ENCODE measurements at regions not wholly inside any gene's neighbourhood (a gene's known extent, or its start where the extent isn't known, plus 50 kb on each side); places are given as distances from the start of the nearest gene placed in this dataset.

GRCh38 chr5:26553079-26553478, 485.3 kb downstream of the CDH9 start:
- no peaks in the 10 kb centered on the region for H3K36me3 Mint-ChIP-seq (ENCODE audit: low read depth)
- H3K4me3 Mint-ChIP-seq (ENCODE audit: unreplicated experiment): no peak overlapping the region

GRCh38 chr5:26543987-26544386, 494.4 kb downstream of the CDH9 start:
- Mint-ChIP-seq H3K36me3 (ENCODE audit: low read depth) (no peaks in the 10 kb centered on the region), H3K9me3 (ENCODE audit: low read depth) (peaks cover 19% of the 10 kb centered on the region), H3K27ac (ENCODE audit: unreplicated experiment) (no peak overlapping the region), H3K27me3 (ENCODE audit: low read depth) (no peaks in the 10 kb centered on the region), H3K4me3 (ENCODE audit: unreplicated experiment) (no peak overlapping the region), H3K4me1 (ENCODE audit: low read depth) (no peaks in the 10 kb centered on the region)
- DNase-seq (ENCODE audit: low spot score): no peak
- no peak for TF ChIP-seq CTCF (IDR thresholded peaks at IDR 0.05)

More at GRCh38 chr5:26553079-26553478, 485.3 kb downstream of the CDH9 start:
- no peak for TF ChIP-seq CTCF (IDR thresholded peaks at IDR 0.05)
- DNase-seq (ENCODE audit: low spot score): no peak
- H3K27me3 Mint-ChIP-seq (ENCODE audit: low read depth): no peaks in the 10 kb centered on the region
- H3K27ac Mint-ChIP-seq (ENCODE audit: unreplicated experiment): no peak overlapping the region
- no peaks in the 10 kb centered on the region for H3K4me1 Mint-ChIP-seq (ENCODE audit: low read depth)
- no peaks in the 10 kb centered on the region for H3K9me3 Mint-ChIP-seq (ENCODE audit: low read depth)

- no peak overlapping the region for H3K4me3 Mint-ChIP-seq (ENCODE audit: unreplicated experiment)
- no peak for DNase-seq (ENCODE audit: low spot score)
- TF ChIP-seq CTCF (IDR thresholded peaks at IDR 0.05): no peak
- H3K27ac Mint-ChIP-seq (ENCODE audit: unreplicated experiment): no peak overlapping the region
- H3K9me3 Mint-ChIP-seq (ENCODE audit: low read depth): peaks cover 6% of the 10 kb centered on the region
- H3K4me1 Mint-ChIP-seq (ENCODE audit: low read depth): no peaks in the 10 kb centered on the region
- no peaks in the 10 kb centered on the region for H3K36me3 Mint-ChIP-seq (ENCODE audit: low read depth)
- H3K27me3 Mint-ChIP-seq (ENCODE audit: low read depth): no peaks in the 10 kb centered on the region
Observed at GRCh38 chr5:26538226-26538625, 500.2 kb downstream of the CDH9 start.

DNA sequence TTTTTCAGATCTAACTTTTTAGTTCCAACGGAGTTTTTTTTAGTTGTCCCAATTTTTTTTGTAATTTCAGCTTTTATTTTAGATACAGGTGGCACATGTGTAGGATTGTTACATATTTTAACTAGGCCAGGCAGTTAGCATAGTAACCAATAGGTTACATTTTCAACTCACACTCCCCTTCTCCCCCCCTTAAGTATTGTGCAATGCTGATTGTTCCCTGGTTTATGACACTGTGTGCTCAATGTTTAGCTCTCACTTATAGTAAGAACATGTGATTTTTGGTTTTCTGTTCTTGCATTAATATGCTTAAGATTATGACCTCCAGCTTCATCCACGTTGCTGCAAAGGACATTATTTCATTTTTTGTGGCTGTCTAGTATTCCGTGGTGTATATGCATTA, 503.2 kb downstream of the CDH9 start:
- H3K27me3 Mint-ChIP-seq (ENCODE audit: low read depth): no peaks in the 10 kb centered on the region

DNA sequence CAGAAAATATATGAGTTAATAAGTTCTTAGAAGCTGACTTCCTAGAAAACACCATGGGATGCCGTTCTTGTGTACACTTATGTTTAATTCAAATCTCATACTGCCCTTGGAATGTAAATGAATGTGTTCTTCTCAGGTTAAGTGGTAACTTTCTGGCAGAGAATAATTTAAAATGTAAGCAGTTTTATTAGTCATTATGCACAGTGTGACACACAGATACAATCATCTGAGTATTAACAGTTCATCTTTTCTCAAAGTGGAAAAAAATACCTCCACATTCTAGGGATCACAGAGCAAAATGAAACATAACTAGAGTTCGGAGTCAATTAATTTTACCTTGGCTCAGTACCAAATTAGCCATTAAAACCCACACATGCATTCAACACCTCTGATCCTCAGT, 508.1 kb downstream of the CDH9 start:
- TF ChIP-seq CTCF (IDR thresholded peaks at IDR 0.05): no peak
- Mint-ChIP-seq H3K4me3 (ENCODE audit: unreplicated experiment) (no peak overlapping the region), H3K36me3 (ENCODE audit: low read depth) (no peaks in the 10 kb centered on the region), H3K27me3 (ENCODE audit: low read depth) (no peaks in the 10 kb centered on the region), H3K27ac (ENCODE audit: unreplicated experiment) (no peak overlapping the region), H3K9me3 (ENCODE audit: low read depth) (peaks cover 3% of the 10 kb centered on the region), H3K4me1 (ENCODE audit: low read depth) (no peaks in the 10 kb centered on the region)
- no peak for DNase-seq (ENCODE audit: low spot score)

More for the DNA sequence above, 503.2 kb downstream of the CDH9 start:
- no peak for DNase-seq (ENCODE audit: low spot score)
- no peaks in the 10 kb centered on the region for H3K4me1 Mint-ChIP-seq (ENCODE audit: low read depth)
- H3K27ac Mint-ChIP-seq (ENCODE audit: unreplicated experiment): no peak overlapping the region
- H3K9me3 Mint-ChIP-seq (ENCODE audit: low read depth): peaks cover 2% of the 10 kb centered on the region
- no peaks in the 10 kb centered on the region for H3K36me3 Mint-ChIP-seq (ENCODE audit: low read depth)
- no peak for TF ChIP-seq CTCF (IDR thresholded peaks at IDR 0.05)
- no peak overlapping the region for H3K4me3 Mint-ChIP-seq (ENCODE audit: unreplicated experiment)
